NCI-H460 (cell line): ENCODE measurements at regions not wholly inside any gene's neighbourhood (a gene's known extent, or its start where the extent isn't known, plus 50 kb on each side); places are given as distances from the start of the nearest gene placed in this dataset.
"Not testable (repeated sequence)": the region's sequence is repeated elsewhere in the genome, so short reads cannot be mapped to it uniquely, and the experiment has no call there.

Source experiments
- DNase-seq: peaks from one replicate; pipeline ENCODE4 v3.0.0-alpha.2; 2016; ENCODE audit warnings: low read depth; ENCODE audit errors: extremely low read depth

DNA sequence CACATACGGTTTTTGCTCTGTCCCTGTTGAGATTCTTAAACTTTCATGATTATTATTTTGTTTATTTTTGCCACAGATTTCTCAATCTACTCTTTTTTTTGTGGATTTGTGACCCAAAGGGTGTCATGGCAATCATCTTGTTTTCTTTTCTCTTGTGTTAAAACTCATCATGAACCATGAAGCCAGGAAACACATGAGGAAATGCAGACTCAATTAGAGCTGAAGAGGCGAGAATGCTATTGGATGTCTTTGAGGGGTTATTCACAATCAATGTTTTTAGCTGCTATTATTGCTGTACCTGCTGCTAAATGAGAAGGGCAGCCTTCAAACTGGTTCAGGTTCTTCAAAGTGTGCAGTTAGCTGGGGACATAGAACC, 99.5 kb upstream of the MMADHC start:
- DNase-seq = no peak

DNA sequence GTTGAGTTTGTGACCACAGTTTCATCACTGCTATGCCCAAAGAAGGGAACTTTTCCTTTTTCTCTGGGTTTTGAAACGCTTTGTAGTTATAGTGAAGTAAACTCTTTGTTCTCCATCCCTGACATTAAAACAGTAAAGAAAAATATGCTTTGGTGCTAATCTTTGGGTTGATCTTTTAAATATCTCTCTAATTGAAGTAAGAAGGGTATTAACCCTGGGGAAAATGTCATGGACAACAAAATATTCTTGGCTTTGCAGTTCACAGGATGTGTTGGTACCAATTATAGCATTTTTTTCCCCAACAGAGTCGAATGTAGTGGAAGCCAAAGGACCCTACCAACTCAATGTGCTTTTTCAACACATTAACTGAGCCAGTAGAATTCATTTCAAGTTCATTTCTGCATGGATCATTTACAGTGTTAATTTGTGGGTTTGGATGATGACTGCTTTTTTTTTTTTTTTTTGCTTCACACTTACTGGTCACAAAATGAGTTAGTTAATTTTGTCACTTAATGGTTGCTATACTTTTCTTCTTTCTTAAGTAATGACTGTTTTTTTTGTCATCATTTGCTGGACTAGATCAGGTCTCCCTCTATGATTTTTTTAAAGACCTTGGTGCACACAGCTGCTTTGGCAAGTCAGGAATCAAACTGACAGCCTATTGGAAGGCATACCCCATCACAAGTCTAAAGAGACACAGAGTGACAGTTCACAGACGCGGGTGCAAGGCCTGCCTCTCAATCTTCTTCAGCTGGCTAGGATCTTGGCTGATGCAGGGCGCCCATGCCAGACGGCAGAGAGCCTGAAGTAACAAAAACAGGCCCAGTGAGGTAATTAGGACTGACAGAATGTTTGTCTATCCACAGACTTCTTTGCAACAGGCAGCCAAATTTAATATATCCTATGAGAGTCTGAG, 98.8 kb upstream of the MMADHC start:
- no peak for DNase-seq

DNA sequence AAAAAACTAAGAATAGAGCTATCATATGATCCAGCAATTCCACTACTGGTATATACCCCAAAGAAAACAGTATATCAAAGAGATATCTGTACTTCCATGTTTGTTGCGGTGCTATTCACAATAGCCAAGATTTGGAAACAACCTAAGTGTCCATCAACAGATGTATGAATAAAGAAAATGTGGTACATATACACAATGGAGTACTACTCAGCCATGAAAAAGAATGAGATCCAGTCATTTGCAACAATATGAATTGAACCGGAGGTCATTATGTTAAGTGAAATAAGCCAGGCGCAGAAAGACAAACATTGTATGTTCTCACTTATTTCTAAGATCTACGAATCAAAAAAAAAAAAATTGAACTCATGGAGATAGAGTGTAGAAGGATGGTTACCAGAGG, 97.8 kb upstream of the MMADHC start:
- DNase-seq = not testable (repeated sequence)

DNA sequence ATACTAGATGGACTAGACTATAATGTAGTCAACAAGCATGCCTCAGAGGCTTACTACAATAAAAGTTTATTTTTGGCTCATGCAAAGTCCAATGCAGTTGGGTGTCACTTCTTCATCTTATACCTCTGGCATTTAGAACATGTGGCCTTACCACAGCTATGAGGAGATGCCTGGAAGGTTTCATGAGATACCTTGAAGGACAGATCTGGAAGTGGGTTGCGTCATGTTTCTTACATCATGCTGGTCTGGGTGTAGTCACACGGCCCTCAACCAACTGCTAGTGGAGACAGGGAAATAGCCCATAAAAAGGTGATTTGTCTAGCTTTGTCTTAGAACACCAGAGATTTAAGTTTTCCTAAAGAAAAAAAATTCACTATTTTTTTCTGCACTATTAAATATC, 91.7 kb upstream of the MMADHC start:
- DNase-seq = no peak

DNA sequence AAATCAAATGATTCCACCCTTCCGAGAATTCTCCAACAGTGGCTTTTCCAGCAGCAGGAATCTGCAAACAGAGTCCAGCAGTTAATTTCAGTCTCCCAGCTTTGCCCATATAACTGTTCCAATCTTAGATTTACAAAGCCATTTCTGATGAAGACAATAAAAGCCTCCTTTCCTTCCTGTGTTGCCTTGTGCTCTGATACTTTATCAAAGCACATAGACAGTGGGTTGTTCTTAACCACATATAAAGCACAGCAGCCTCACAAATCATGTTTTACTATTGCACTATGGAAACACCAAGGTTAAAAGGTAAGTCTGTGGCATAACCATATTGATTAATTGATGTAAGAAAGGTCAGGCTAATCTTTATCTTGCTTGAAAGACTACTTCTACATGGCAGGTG, 89.8 kb upstream of the MMADHC start:
- DNase-seq = no peak

DNA sequence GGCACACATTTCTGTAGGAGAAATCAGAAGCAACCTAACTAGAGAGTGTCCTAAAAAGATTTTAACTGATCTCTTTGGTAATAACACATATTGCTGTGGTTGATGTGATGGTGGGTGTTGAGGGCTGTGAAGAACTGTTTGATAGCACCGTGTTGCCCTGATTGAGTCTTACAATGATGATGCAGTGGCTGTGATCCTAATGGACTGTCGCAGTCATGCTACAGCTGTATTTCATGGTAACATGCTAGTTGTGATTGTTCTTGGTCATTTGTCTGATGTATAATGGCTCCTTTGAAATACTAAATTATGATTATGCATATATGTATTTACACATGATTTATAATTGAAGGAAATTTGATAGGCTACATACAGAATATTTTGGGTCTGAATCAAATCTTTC, 82.5 kb upstream of the MMADHC start:
- no peak for DNase-seq

DNA sequence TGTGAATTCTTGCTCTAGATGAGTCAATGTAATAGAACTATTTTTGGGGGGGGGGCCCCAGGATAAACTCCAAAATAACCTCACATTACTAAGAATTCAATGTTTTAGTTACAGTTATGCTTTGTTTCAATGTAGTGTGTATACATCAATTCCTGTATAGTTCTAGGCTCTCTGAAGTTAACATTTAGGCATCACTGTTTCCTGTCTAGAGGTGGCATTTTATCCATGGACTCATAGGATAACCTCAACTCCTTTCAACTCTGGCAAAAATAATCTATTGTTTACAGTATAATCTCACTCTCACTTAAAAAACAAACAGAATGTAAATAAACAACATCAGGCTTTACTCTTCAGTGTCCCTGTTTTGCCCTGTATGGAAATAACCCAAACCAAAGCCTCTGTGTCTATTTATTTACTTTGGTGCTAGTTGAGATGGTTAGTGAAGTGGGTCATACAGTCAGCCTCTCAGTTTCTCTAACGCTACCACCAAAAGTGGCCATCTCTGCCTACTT, 79.3 kb upstream of the MMADHC start:
- DNase-seq = no peak

DNA sequence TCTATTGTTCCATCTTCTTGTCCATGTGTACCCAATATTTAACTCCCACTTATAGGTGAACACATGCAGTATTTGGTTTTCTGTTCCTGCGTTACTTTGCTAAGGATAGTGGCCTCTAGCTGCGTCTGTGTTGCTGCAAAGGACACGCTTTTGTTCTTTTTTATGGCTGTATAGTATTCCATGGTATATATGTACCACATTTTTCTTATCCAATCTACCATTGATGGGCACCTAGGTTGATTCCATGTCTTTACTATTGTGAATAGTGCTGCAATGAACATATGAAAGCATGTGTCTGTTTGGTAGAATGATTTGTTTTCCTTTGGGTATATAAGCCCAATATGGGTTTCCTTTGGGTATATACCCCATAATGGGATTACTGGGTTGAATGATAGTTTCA, 77.3 kb upstream of the MMADHC start:
- DNase-seq = no peak

DNA sequence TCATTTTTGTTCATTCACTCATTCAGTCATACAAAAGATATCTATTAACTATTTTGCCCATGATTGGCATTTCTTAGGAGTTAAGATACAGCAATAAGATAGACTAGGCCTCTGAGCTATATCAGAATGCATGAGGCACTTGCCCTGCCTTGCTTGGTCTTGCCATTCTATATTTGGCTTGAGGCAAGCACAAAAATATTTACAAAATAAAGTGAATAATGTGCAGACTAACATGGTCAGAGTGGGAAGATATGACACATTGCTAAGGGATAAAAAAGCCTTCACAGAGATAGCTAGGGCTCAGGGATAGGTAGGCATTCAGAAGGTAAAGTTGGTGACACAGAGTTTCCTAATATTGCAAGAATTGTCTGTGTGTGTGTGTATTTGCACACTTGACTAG, 75.0 kb upstream of the MMADHC start:
- no peak for DNase-seq

DNA sequence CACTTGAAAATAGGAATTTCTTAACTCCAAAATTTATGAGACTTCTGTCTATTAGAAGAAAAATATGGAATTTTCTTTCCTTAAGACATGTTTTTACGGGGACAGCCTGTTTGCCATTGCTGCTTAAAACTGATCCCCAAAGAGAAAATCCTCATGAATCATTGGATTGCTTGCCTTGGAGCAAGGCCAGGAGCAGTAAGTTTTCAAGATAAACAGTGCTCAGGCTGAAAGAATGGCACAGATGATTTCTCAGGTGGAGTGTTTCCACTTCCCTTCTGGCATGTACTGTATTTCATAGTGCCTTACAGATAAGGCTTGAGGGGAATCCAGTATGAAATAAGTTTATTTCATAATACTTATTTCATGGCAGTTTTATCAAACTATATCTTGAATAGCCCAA, 74.3 kb upstream of the MMADHC start:
- DNase-seq = no peak

DNA sequence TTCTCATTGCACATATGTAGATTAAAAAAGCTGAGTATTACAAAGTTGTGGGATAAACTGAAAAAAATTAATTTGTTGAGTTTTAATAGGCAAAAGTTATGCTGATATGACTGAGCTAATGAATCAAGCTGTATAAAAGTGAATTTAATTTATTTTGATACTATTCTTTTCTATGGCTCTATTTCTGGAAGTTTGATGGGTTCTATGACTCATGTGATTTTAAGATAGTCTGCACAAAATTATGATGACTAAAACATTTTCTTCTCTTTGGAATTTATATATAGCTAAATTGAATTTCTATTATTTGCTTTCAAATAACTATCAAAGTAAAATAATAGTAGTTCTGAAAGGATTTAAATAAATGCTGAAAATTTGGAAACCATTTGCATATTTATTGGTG, 71.0 kb upstream of the MMADHC start:
- DNase-seq = no peak

DNA sequence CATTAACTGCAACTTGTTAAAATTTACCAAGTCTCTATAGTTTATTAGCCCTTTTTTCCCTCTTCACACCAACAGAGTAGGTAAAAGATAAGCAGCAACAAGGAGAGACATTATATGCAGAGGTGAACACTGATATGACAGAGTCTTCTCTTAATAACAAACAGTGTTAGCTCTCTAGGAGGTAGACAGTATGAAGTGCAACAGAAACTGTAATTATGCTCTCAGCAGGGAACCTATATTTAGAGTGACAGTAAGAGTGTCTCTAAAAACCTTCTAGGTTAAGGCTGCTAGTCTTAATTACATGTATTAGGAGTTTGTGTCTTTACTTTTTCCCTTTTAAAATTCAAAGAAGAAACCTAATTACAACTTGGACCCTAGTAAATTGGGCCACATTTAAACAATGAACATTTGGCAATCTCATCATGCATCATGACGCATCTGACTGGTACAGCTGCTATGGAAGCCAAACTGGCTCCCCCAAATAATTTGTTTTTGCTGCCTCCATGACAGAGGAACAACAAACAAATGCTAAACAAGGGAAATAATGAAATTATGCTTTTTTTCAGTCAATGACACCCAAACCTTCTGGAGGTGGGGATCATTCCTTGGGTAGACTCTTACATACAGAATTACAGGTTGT, 69.9 kb upstream of the MMADHC start:
- no peak for DNase-seq

DNA sequence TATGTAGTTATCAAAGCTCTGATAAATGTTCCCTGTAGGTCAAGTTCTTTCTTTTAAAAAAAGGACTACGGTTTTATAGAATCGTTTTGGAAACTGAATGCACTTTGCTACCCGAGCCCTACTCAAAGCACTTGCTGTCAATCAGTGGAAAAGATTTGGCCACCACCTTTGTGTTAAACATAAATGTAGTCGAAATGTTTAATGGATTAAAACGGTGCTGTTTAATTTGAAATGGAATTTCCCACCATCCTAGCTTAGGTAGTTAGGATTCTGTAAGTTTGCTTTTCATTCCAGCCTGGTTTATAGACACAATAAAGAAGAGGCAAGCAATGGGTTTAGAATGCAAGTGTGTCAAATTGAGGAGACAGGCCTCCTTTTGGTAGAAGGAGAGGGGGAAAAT, 69.4 kb upstream of the MMADHC start:
- DNase-seq = no peak

DNA sequence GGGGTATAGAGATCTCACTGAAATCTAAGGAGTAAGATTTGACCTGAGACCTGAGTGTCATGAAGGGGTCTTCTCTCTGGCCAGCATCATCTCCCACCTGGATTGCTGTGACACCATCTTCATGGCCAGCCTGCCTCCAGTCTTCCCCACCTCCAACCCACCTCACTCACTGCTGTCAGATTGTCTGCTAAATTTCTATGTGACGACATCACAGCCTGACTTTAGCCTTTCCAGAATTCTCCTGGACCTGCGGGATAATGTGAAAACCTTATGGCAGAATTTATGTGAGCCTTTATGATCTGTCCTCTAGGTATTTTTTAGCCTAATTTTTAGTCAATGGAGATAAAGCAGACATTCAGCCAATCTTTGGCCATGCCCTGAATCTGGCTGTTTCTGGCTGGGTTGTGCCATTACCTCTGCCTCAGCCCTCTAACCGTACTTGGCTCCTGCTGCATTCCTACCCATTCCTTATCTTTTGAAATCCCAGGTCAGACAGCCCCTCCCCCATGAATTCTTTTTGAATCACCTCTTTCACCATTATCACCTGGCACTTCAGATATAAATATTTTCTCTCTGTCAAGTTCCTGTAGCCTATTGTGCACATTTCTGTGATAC, 66.4 kb upstream of the MMADHC start:
- no peak for DNase-seq

DNA sequence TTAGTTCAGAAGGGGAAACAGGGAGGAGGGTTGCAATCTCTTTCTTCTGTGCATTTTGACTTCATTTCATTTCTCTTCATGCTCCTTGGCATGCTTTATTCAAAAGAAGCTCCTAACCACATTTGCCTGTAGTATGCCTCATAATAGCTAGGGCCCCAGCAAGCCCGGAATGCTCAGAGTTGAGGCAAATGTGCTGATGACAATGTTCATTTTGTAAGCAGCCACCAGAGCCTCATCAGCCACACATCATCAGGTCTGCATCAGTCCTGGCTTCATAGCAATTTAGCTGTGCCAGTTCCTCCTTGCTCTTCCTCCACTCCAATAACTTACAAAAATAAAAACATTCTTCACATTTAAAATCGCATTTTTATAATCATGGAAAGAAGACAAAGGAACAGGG, 65.4 kb upstream of the MMADHC start:
- no peak for DNase-seq

DNA sequence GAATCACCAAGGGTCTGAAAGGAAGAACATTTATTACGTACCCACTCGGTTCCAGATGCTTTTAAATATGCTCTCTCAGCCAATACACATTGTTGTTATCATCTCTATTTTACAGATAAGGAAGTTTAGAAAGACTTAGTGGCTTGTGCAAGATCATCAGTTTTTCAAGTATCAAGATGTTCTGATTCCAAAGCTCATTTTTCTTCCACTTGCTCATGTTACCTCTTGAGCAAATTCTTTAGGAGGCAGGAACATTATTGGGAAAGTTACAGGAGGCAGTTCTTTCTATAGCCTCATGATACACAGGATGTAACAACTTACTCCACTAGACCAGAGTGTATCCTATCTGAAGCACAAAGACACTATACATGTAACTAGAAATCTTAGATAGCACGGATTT, 65.0 kb upstream of the MMADHC start:
- DNase-seq = no peak

DNA sequence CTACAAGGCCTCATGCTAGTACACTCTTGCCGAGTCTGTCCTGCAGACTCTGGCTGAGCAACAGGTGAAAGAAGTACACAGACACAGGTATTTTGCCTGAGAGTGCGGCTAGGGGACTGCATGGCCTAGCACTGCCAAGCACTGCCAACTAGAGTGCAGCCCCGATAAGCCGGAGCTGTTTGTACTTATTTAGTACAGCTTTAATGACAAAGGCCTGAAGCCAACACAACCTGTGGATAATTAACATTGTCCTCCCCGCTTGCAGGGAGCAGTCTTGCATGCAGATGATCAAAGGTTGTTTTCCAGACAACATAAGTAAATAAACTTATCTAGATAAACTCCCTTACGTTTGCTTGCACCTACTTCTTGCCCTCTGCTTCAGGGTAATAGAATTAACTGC, 63.7 kb upstream of the MMADHC start:
- no peak for DNase-seq

DNA sequence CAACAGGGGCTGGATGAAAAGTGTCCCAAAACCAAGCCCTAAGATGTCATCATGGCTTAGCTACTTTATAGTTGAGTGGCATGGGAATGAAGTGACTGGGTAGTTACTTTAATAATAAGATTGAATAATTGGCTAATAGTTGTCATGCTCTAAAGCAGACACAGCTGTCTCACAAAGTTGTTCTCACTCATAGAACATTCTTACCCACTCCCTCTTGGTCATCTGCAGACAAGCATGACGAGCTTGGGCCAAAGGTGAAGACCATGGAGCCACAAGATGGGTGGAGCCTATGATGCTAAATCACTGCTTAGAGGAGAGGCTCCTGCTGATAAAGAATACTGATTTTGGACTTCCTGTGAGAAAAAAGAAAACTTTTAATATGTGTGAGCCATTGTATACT, 62.4 kb upstream of the MMADHC start:
- DNase-seq = no peak

DNA sequence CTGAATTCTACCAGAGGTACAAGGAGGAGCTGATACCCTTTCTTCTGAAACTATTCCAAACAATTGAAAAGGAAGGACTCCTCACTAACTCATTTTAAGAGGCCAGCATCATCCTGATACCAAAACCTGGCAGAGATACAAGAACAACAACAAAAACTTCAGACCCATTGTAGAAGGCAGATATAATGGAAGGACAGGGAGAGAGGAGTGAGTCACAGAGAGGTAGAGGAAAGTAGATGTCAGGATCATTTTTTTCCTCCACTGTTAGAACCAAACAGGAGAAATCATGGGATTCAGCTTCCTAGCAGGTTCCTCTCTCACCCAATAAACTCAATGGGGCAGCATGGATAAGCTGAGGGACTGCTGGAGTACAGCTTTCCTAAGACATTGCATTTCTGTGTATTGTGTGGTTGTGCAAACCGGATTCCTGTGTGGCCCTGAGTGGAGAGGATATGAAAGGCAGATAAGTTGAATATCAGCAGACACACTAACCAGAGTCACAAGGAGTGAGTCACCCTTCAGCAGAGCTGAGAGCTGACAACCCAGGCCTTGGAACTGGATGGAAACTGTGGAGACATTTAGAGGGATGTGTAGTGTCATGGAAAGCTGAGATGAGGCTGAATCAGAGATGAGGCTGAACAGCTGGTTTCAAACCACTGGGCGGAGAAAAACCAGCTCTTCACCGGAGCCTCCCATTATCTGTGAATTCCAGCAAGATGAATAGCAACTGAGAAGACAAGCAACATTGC, 60.9 kb upstream of the MMADHC start:
- DNase-seq = no peak

DNA sequence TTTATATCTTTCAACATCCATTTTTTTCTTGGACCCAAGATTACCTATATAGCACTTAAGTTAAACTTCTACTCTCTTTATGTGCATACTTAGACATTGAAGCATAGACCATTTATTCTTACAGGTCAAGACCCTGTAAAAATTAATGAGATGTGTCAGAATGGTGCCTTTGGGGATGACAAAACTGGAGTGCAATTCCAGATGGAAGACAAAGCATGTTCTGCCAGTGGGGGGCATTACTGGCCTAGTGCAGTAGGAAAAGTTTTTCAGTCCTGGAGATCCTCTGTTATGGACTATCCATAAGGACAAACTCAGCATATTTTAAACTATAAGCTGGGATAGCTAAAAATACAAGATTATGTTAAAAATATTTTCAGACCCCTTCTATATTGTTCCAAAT, 57.8 kb upstream of the MMADHC start:
- DNase-seq = no peak
